H9 (cell line): ENCODE measurements at regions not wholly inside any gene's neighbourhood (a gene's known extent, or its start where the extent isn't known, plus 50 kb on each side); places are given as distances from the start of the nearest gene placed in this dataset.

Source experiments
- DNase-seq: peaks from one replicate; pipeline ENCODE4 v3.0.0-alpha.2; 2017
- H2AFZ ChIP-seq: one replicate; pipeline ENCODE4 v1.6.1; 2013; ENCODE audit warnings: mild to moderate bottlenecking, low read length, control low read depth, moderate library complexity
- H2AK5ac ChIP-seq: 2 replicates; pipeline ENCODE4 v1.6.1; 2013; ENCODE audit warnings: low read length, control low read depth, mixed read lengths; ENCODE audit not compliant: insufficient read length
- H2BK120ac ChIP-seq: one replicate; pipeline ENCODE4 v1.6.1; 2013; ENCODE audit warnings: low read depth, mild to moderate bottlenecking, low read length, control low read depth, inconsistent platforms; ENCODE audit not compliant: poor library complexity, severe bottlenecking
- H2BK12ac ChIP-seq: 2 replicates; pipeline ENCODE4 v1.6.1; 2013; ENCODE audit warnings: low read length, control low read depth, mixed read lengths, low read depth; ENCODE audit not compliant: insufficient read length
- H2BK15ac ChIP-seq: 2 replicates; pipeline ENCODE4 v1.6.1; 2013; ENCODE audit warnings: low read depth, low read length, control low read depth
- H2BK20ac ChIP-seq: one replicate; pipeline ENCODE4 v1.6.1; 2013; ENCODE audit warnings: low read depth, mild to moderate bottlenecking, low read length, control low read depth, inconsistent platforms; ENCODE audit not compliant: poor library complexity, severe bottlenecking
- H2BK5ac ChIP-seq: 2 replicates; pipeline ENCODE4 v1.6.1; 2013; ENCODE audit warnings: low read length, control low read depth, mixed read lengths; ENCODE audit not compliant: insufficient read length
- H3K14ac ChIP-seq: 2 replicates; pipeline ENCODE4 v1.6.1; 2013; ENCODE audit warnings: low read length, control low read depth; ENCODE audit not compliant: insufficient read depth
- H3K18ac ChIP-seq: 2 replicates; pipeline ENCODE4 v1.6.1; 2013; ENCODE audit warnings: low read depth, mild to moderate bottlenecking, mixed read lengths, low read length, control low read depth; ENCODE audit not compliant: insufficient read length
- H3K23ac ChIP-seq: 2 replicates; pipeline ENCODE4 v1.6.1; 2013; ENCODE audit warnings: low read length, control low read depth, mixed read lengths, low read depth; ENCODE audit not compliant: insufficient read length
- H3K23me2 ChIP-seq: 2 replicates; pipeline ENCODE4 v1.6.1; 2013; ENCODE audit warnings: low read depth, mild to moderate bottlenecking, mixed read lengths, low read length, control low read depth; ENCODE audit not compliant: insufficient read length, poor library complexity, severe bottlenecking
- H3K27ac ChIP-seq: 2 replicates; pipeline ENCODE4 v1.5.1; 2013; ENCODE audit warnings: low read length, control low read depth, mixed read lengths, low read depth; ENCODE audit not compliant: insufficient read length
- H3K27me3 ChIP-seq: 2 replicates; pipeline ENCODE4 v1.6.1; 2013; ENCODE audit warnings: low read length, control low read depth, inconsistent platforms; ENCODE audit not compliant: insufficient read depth
- H3K4ac ChIP-seq: 2 replicates; pipeline ENCODE4 v1.6.1; 2013; ENCODE audit warnings: low read depth, mild to moderate bottlenecking, control low read depth, inconsistent platforms, low read length, moderate library complexity
- H3K4me1 ChIP-seq: 2 replicates; pipeline ENCODE4 v1.6.1; 2013; ENCODE audit warnings: low read length, control low read depth, inconsistent platforms; ENCODE audit not compliant: insufficient read depth
- H3K4me2 ChIP-seq: 2 replicates; pipeline ENCODE4 v1.6.1; 2013; ENCODE audit warnings: low read length, control low read depth, mixed read lengths; ENCODE audit not compliant: insufficient read length, insufficient read depth
- H3K56ac ChIP-seq: 2 replicates; pipeline ENCODE4 v1.6.1; 2013; ENCODE audit warnings: low read depth, mild to moderate bottlenecking, mixed read lengths, low read length, control low read depth; ENCODE audit not compliant: insufficient read length
- H3K79me1 ChIP-seq: 2 replicates; pipeline ENCODE4 v1.6.1; 2013; ENCODE audit warnings: low read depth, mild to moderate bottlenecking, moderate library complexity, low read length, control low read depth, inconsistent platforms; ENCODE audit not compliant: insufficient read depth, poor library complexity, severe bottlenecking
- H3K79me2 ChIP-seq: 2 replicates; pipeline ENCODE4 v1.6.1; 2013; ENCODE audit warnings: low read length, control low read depth, inconsistent platforms; ENCODE audit not compliant: insufficient read depth
- H3K9ac ChIP-seq: 2 replicates; pipeline ENCODE4 v1.6.1; 2013; ENCODE audit warnings: low read length, control low read depth, mixed read lengths; ENCODE audit not compliant: insufficient read length; ENCODE audit errors: extremely low read depth
- H3K9me3 ChIP-seq: one replicate; pipeline ENCODE4 v1.6.1; 2013; ENCODE audit warnings: low read depth, low read length, inconsistent platforms; ENCODE audit not compliant: control insufficient read depth
- H3T11ph ChIP-seq: one replicate; pipeline ENCODE4 v1.6.1; 2013; ENCODE audit warnings: mild to moderate bottlenecking, low read length, control low read depth, inconsistent platforms
- H4K20me1 ChIP-seq: one replicate; pipeline ENCODE4 v1.6.1; 2013; ENCODE audit not compliant: control insufficient read depth, insufficient read length, insufficient read depth
- H4K5ac ChIP-seq: 2 replicates; pipeline ENCODE4 v1.6.1; 2013; ENCODE audit warnings: low read depth, mild to moderate bottlenecking, mixed read lengths, low read length, control low read depth; ENCODE audit not compliant: insufficient read length
- H4K8ac ChIP-seq: replicated peaks from 2 replicates; pipeline ENCODE4 v1.6.1; 2013; ENCODE audit warnings: low read length, control low read depth, mixed read lengths, low read depth; ENCODE audit not compliant: insufficient read length
- H4K91ac ChIP-seq: 2 replicates; pipeline ENCODE4 v1.6.1; 2013; ENCODE audit warnings: low read depth, mild to moderate bottlenecking, moderate library complexity, mixed read lengths, low read length, control low read depth; ENCODE audit not compliant: insufficient read length
- H3K27ac Mint-ChIP-seq, 3 experiments: 2 replicates in 2 of 3; 3 replicates in 1 of 3; pipeline ENCODE4 v1.8.0; 2020 to 2021; ENCODE audit warnings: mixed read lengths in 3 of 3, mild to moderate bottlenecking in 1 of 3, moderate library complexity in 1 of 3
- H3K27me3 Mint-ChIP-seq: 2 replicates; pipeline ENCODE4 v1.8.0; 2021; ENCODE audit warnings: low read depth, mild to moderate bottlenecking, moderate library complexity, mixed read lengths
- H3K36me3 Mint-ChIP-seq, 3 experiments: 2 replicates in 2 of 3; 3 replicates in 1 of 3; pipeline ENCODE4 v1.8.0; 2020 to 2021; ENCODE audit warnings: low read depth in 3 of 3, mixed read lengths in 3 of 3; ENCODE audit not compliant: insufficient read depth in 1 of 3
- H3K4me1 Mint-ChIP-seq, 2 experiments: 2 replicates each; pipeline ENCODE4 v1.8.0; 2020; ENCODE audit warnings: mixed read lengths in 2 of 2
- H3K4me3 Mint-ChIP-seq, 2 experiments: 2 replicates in 1 of 2; 3 replicates in 1 of 2; pipeline ENCODE4 v1.8.0; 2020 to 2021; ENCODE audit warnings: mild to moderate bottlenecking in 2 of 2, mixed read lengths in 2 of 2, moderate library complexity in 1 of 2
- H3K9me3 Mint-ChIP-seq, 2 experiments: 2 replicates in 1 of 2; 3 replicates in 1 of 2; pipeline ENCODE4 v1.8.0; 2020; ENCODE audit warnings: mild to moderate bottlenecking in 2 of 2, mixed read lengths in 2 of 2, moderate library complexity in 1 of 2
- CTCF ChIP-seq: fragments of 200-600 bp; sonication (generic); conservative IDR thresholded peaks from 3 replicates; pipeline ENCODE4 v1.8.0; 2021; ENCODE audit warnings: antibody characterized with exemption, mild to moderate bottlenecking
- WGBS: extraction: QIAGEN DNeasy Blood & Tissue Kit; methylation state at CpG from one replicate; pipeline ENCODE4 v1.1.7; 2013; ENCODE audit warnings: missing lambda C conversion rate, low lambda C conversion rate, mixed read lengths; ENCODE audit not compliant: insufficient read length; ENCODE audit errors: extremely low coverage; 5-methylcytosine and 5-hydroxymethylcytosine counted together

GRCh38 chr15:97456521-97457202, 503.8 kb upstream of the ARRDC4 start:
- no CpG with 5 or more reads among the region's 7 CpGs for WGBS
- no peak for DNase-seq
- H3K27ac Mint-ChIP-seq: no peak overlapping the region

More at GRCh38 chr15:97456521-97457202, 503.8 kb upstream of the ARRDC4 start:
- H3K4me2 ChIP-seq: no peak overlapping the region
- no peak overlapping the region for H4K8ac ChIP-seq
- no peak overlapping the region for H3K4ac ChIP-seq
- no peaks in the 10 kb centered on the region for H3K9me3 Mint-ChIP-seq
- H3K36me3 Mint-ChIP-seq: no peaks in the 10 kb centered on the region
- H4K5ac ChIP-seq: no peak overlapping the region
- TF ChIP-seq CTCF: no peak
- no peak overlapping the region for H2BK20ac ChIP-seq
- H3K4me1 ChIP-seq: no peaks in the 10 kb centered on the region
- H3T11ph ChIP-seq: no peak overlapping the region
- H3K27ac ChIP-seq: no peak overlapping the region
- no peaks in the 10 kb centered on the region for H3K79me2 ChIP-seq
- no peak overlapping the region for H4K91ac ChIP-seq
- H2BK12ac ChIP-seq: no peak overlapping the region
- H3K23me2 ChIP-seq: no peaks in the 10 kb centered on the region
- H2BK120ac ChIP-seq: no peak overlapping the region
- H3K27me3 ChIP-seq: no peaks in the 10 kb centered on the region
- H3K9ac ChIP-seq: no peak overlapping the region
- H3K23ac ChIP-seq: no peak overlapping the region
- H3K14ac ChIP-seq: no peak overlapping the region
- no peaks in the 10 kb centered on the region; the same call in 1 of the 2 replicates for H3K27me3 Mint-ChIP-seq
- no peak overlapping the region for H2AK5ac ChIP-seq
- H3K56ac ChIP-seq: no peak overlapping the region
- H3K4me3 Mint-ChIP-seq: no peak overlapping the region
- no peak overlapping the region for H2AFZ ChIP-seq
- H3K18ac ChIP-seq: no peak overlapping the region
- peaks cover 0 to 2% of the 10 kb centered on the region in 2 experiments; a peak in 1 of 4 replicates for H3K4me1 Mint-ChIP-seq
- no peak overlapping the region for H2BK5ac ChIP-seq
- no peaks in the 10 kb centered on the region for H3K9me3 ChIP-seq
- H4K20me1 ChIP-seq: no peaks in the 10 kb centered on the region
- no peak overlapping the region for H2BK15ac ChIP-seq
- no peaks in the 10 kb centered on the region for H3K79me1 ChIP-seq
